Peyer's patch (tissue), 4 donors: ENCODE measurements at regions not wholly inside any gene's neighbourhood (a gene's known extent, or its start where the extent isn't known, plus 50 kb on each side); places are given as distances from the start of the nearest gene placed in this dataset.

ENCODE experiments used
- DNase-seq, 3 donors: peaks; one replicate each; pipeline ENCODE4 v3.0.0-alpha.2; 2017 to 2019
- H3K27ac ChIP-seq, 4 donors: fragments of 200-600 bp; sonication (generic); one replicate each; pipeline ENCODE4 v1.5.1; 2016 to 2019
- H3K27me3 ChIP-seq, 2 donors: fragments of 200-600 bp; sonication (generic); one replicate each; pipeline ENCODE4 v1.5.1; 2019
- H3K36me3 ChIP-seq, 3 donors: fragments of 200-600 bp; sonication (generic); one replicate each; pipeline ENCODE4 v1.5.1; 2016 to 2019
- H3K4me1 ChIP-seq, 4 donors: fragments of 200-600 bp; sonication (generic); one replicate each; pipeline ENCODE4 v1.5.1; 2016 to 2019
- H3K4me3 ChIP-seq, 4 donors: fragments of 200-600 bp; sonication (generic); 1 replicate in 3 of 4; 2 replicates in 1 of 4; pipeline ENCODE4 v1.5.1; 2016 to 2019; ENCODE audit warnings: mild to moderate bottlenecking in 1 of 4
- H3K9me3 ChIP-seq, 4 donors: fragments of 200-600 bp; sonication (generic); one replicate each; pipeline ENCODE4 v1.5.1; 2016 to 2019; ENCODE audit warnings: mild to moderate bottlenecking in 1 of 4
- CTCF ChIP-seq, 6 experiments: fragments of 450-650 bp in 4 of 6; fragments of 200-600 bp in 2 of 6; sonication (generic) in 1 of 6; IDR thresholded peaks; one replicate each; pipeline ENCODE4 v1.5.1; 2017 to 2019; ENCODE audit warnings: antibody characterized with exemption in 6 of 6, mild to moderate bottlenecking in 3 of 6, moderate library complexity in 1 of 6
- POLR2A ChIP-seq, 2 donors: fragments of 450-650 bp; IDR thresholded peaks; one replicate each; pipeline ENCODE4 v1.5.1; 2017; ENCODE audit warnings: antibody characterized with exemption in 2 of 2, mild to moderate bottlenecking in 2 of 2, moderate library complexity in 2 of 2

GRCh38 chr2:109695290-109695689, 81.1 kb downstream of the SOWAHC start:
- H3K4me3 ChIP-seq: no peak overlapping the region
- no peak for TF ChIP-seq POLR2A (IDR thresholded peaks at IDR 0.05)
- no peak for TF ChIP-seq CTCF (IDR thresholded peaks at IDR 0.05)
- H3K4me1 ChIP-seq: peaks cover 0 to 43% (median 9%) of the 10 kb centered on the region in 4 donors

GRCh38 chr2:109699646-109700045, 85.5 kb downstream of the SOWAHC start:
- TF ChIP-seq POLR2A (IDR thresholded peaks at IDR 0.05): peak in 1 of 2 donors; percentile 57
- no peak for TF ChIP-seq CTCF (IDR thresholded peaks at IDR 0.05)
- Histone ChIP-seq H3K27me3 (no peaks in the 10 kb centered on the region), H3K4me3 (no peak overlapping the region), H3K4me1 (peaks cover 0 to 39% (median 3%) of the 10 kb centered on the region in 4 donors), H3K9me3 (no peaks in the 10 kb centered on the region), H3K27ac (peak overlapping the region in 3 of 4 donors; percentile 76 to 90 (median 86)), H3K36me3 (no peaks in the 10 kb centered on the region)
- peak in 2 of 3 donors; percentile 58 to 69 for DNase-seq

More at GRCh38 chr2:109695290-109695689, 81.1 kb downstream of the SOWAHC start:
- H3K36me3 ChIP-seq: no peaks in the 10 kb centered on the region
- H3K27ac ChIP-seq: no peak overlapping the region
- H3K9me3 ChIP-seq: no peaks in the 10 kb centered on the region
- no peaks in the 10 kb centered on the region for H3K27me3 ChIP-seq
- DNase-seq: peak in 1 of 3 donors; percentile 34

- Histone ChIP-seq H3K36me3 (no peaks in the 10 kb centered on the region), H3K27me3 (no peaks in the 10 kb centered on the region), H3K4me1 (peaks cover 0 to 39% (median 3%) of the 10 kb centered on the region in 4 donors), H3K9me3 (no peaks in the 10 kb centered on the region), H3K27ac (peak overlapping the region in 2 of 4 donors; percentile 86 to 90), H3K4me3 (no peak overlapping the region)
- no peak for DNase-seq
- TF ChIP-seq POLR2A (IDR thresholded peaks at IDR 0.05): no peak
- no peak for TF ChIP-seq CTCF (IDR thresholded peaks at IDR 0.05)
Observed at GRCh38 chr2:109700680-109701274, 86.6 kb downstream of the SOWAHC start.

GRCh38 chr2:109701362-109701761, 87.2 kb downstream of the SOWAHC start:
- Histone ChIP-seq H3K9me3 (no peaks in the 10 kb centered on the region), H3K27ac (peak overlapping the region in 1 of 4 donors; percentile 84), H3K4me3 (no peak overlapping the region), H3K36me3 (no peaks in the 10 kb centered on the region), H3K4me1 (peaks cover 0 to 39% (median 3%) of the 10 kb centered on the region in 4 donors), H3K27me3 (no peaks in the 10 kb centered on the region)
- DNase-seq: no peak
- TF ChIP-seq POLR2A (IDR thresholded peaks at IDR 0.05) (no peak), CTCF (IDR thresholded peaks at IDR 0.05) (no peak)

- Histone ChIP-seq H3K27me3 (no peaks in the 10 kb centered on the region), H3K27ac (peak overlapping the region in 3 of 4 donors; percentile 6 to 84 (median 59)), H3K4me3 (peak overlapping the region in 1 of 4 donors; percentile 27), H3K9me3 (no peaks in the 10 kb centered on the region), H3K4me1 (peaks cover 0 to 39% (median 3%) of the 10 kb centered on the region in 4 donors), H3K36me3 (no peaks in the 10 kb centered on the region)
- TF ChIP-seq CTCF (IDR thresholded peaks at IDR 0.05) (no peak), POLR2A (IDR thresholded peaks at IDR 0.05) (no peak)
- DNase-seq: peak in 1 of 3 donors; percentile 67
Observed at GRCh38 chr2:109702250-109702985, 88.3 kb downstream of the SOWAHC start.
